ENCODE measurements at regions not wholly inside any gene's neighbourhood (a gene's known extent, or its start where the extent isn't known, plus 50 kb on each side); places are given as distances from the start of the nearest gene placed in this dataset.

GRCh38 chr1:30146448-30146847 is 576.9 kb downstream of the MATN1 start:
- intact Hi-C loops (cut with DNase I) = no loop called here
- Histone ChIP-seq H3K4me3 (replicated peaks in 1 of 3) (no peak overlapping the region), H3K36me3 (no peaks in the 10 kb centered on the region), H3K27ac (no peak overlapping the region), H3K4me1 (no peaks in the 10 kb centered on the region), H3K27me3 (no peaks in the 10 kb centered on the region), H3K9me3 (no peaks in the 10 kb centered on the region)
- no peak for DNase-seq
- 59 to 63% methylated on average over 8 of the region's 8 CpGs for WGBS, 2 donors
- TF ChIP-seq, protein P1, sequence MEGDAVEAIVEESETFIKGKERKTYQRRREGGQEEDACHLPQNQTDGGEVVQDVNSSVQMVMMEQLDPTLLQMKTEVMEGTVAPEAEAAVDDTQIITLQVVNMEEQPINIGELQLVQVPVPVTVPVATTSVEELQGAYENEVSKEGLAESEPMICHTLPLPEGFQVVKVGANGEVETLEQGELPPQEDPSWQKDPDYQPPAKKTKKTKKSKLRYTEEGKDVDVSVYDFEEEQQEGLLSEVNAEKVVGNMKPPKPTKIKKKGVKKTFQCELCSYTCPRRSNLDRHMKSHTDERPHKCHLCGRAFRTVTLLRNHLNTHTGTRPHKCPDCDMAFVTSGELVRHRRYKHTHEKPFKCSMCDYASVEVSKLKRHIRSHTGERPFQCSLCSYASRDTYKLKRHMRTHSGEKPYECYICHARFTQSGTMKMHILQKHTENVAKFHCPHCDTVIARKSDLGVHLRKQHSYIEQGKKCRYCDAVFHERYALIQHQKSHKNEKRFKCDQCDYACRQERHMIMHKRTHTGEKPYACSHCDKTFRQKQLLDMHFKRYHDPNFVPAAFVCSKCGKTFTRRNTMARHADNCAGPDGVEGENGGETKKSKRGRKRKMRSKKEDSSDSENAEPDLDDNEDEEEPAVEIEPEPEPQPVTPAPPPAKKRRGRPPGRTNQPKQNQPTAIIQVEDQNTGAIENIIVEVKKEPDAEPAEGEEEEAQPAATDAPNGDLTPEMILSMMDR (IDR thresholded peaks at IDR 0.05) = no peak
- TF ChIP-seq POLR2A (IDR thresholded peaks at IDR 0.05) = no peak

DNA sequence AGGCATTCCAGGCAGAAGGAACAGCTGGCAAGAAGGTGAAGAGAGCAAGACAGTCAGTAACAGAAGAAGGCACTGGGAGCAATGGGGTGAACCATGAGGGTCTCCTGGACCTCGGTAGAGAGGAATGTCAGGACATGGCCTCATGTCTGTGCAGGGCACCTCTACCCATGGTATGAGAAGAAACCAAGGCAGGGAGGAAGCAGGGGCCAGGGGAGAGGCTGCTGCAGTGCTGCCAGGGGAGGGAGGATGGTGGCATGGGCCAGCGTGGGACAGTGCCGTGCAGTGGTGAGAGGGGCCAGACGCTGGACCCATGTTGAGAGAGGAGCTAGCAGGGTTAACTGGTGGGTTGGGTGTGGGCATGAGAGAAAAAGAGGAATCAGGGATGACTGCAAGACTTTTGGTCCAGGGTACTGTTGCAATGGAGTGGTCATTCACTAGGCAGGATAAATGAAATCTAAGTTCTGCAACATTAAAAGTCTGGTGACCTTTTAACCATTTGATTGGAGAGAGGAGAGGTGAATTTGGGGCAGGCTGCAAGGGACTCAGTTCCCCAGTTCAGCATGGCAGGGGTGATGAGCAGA is 577.6 kb downstream of the MATN1 start:
- Histone ChIP-seq H3K9me3 (no peaks in the 10 kb centered on the region), H3K4me1 (no peaks in the 10 kb centered on the region), H3K27me3 (no peaks in the 10 kb centered on the region), H3K4me3 (replicated peaks in 1 of 3) (no peak overlapping the region), H3K36me3 (no peaks in the 10 kb centered on the region), H3K27ac (no peak overlapping the region)
- intact Hi-C loops (cut with DNase I) = no loop called here
- TF ChIP-seq, protein P1 (IDR thresholded peaks at IDR 0.05) = no peak
- no peak for TF ChIP-seq POLR2A (IDR thresholded peaks at IDR 0.05)
- 65 to 76% methylated on average over 4 of the region's 4 CpGs for WGBS, 2 donors
- DNase-seq = no peak

- no peak for TF ChIP-seq POLR2A (IDR thresholded peaks at IDR 0.05)
- TF ChIP-seq, protein P1 (IDR thresholded peaks at IDR 0.05) = no peak
- Histone ChIP-seq H3K36me3 (no peaks in the 10 kb centered on the region), H3K9me3 (no peaks in the 10 kb centered on the region), H3K4me3 (replicated peaks in 1 of 3) (no peak overlapping the region), H3K4me1 (no peaks in the 10 kb centered on the region), H3K27me3 (no peaks in the 10 kb centered on the region), H3K27ac (no peak overlapping the region)
- intact Hi-C loops (cut with DNase I) = no loop called here
- DNase-seq = no peak
- 90 to 96% methylated on average over 1 of the region's 1 CpG for WGBS, 2 donors
Observed at GRCh38 chr1:30144831-30145230, 578.6 kb downstream of the MATN1 start.

DNA sequence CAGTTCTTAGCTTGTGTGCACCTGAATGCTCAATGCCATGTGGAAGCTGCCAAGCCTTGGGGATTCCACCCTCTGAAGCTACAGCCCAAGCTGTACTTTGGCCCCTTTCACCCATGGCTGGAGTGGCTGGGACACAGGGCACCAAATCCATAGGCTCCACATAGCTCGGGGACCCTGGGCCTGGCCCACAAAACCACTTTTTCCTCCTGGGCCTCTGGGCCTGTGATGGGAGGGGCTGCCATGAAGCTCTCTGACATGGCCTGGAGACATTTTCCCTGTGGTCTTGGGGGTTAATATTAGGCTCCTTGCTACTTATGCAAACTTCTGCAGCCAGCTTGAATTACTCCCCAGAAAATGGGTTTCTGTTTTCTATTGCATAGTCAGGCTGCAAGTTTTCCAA is 579.9 kb downstream of the MATN1 start:
- WGBS, 2 donors = 71 to 100% methylated on average over 1 of the region's 1 CpG
- no peaks in the 10 kb centered on the region for H3K36me3 ChIP-seq
- no peak for TF ChIP-seq POLR2A (IDR thresholded peaks at IDR 0.05)
- TF ChIP-seq, protein P1 (IDR thresholded peaks at IDR 0.05) = no peak
- H3K9me3 ChIP-seq = no peaks in the 10 kb centered on the region
- no peaks in the 10 kb centered on the region for H3K27me3 ChIP-seq
- H3K27ac ChIP-seq = no peak overlapping the region
- H3K4me3 ChIP-seq (replicated peaks in 1 of 3) = no peak overlapping the region
- H3K4me1 ChIP-seq = no peaks in the 10 kb centered on the region
- no peak for DNase-seq
- intact Hi-C loops (cut with DNase I) = no loop called here

DNA sequence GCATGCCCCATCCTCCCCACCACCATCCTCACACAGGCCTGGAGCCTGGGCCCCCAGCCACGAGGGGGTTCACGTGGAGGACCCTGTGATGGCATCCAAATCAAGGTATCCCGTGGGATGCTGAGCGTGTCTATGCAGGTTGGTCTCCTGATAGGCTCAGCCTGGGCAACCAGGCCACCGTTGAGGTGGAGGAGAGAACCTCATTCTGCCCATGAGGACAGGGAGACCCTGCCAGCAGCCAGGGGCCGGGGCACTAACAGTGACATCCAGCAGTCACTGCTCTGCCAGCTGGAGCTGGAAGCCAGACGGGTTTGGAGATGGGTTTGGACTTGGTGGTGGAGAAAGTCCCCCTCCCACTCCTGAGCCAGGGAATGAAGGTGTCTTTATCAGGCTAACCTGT is 582.8 kb downstream of the MATN1 start:
- no peak overlapping the region for H3K4me3 ChIP-seq (replicated peaks in 1 of 3)
- no peak overlapping the region for H3K27ac ChIP-seq
- H3K4me1 ChIP-seq = no peaks in the 10 kb centered on the region
- 68 to 81% methylated on average over 4 to 6 of the region's 7 CpGs for WGBS, 2 donors
- TF ChIP-seq POLR2A (IDR thresholded peaks at IDR 0.05) = no peak
- TF ChIP-seq, protein P1 (IDR thresholded peaks at IDR 0.05) = no peak
- no peaks in the 10 kb centered on the region for H3K27me3 ChIP-seq
- no peak for DNase-seq
- no peaks in the 10 kb centered on the region for H3K9me3 ChIP-seq
- intact Hi-C loops (cut with DNase I) = no loop called here
- no peaks in the 10 kb centered on the region for H3K36me3 ChIP-seq

Measured in thyroid gland (tissue), 4 donors.